HS-27A (cell line): ENCODE measurements at regions not wholly inside any gene's neighbourhood (a gene's known extent, or its start where the extent isn't known, plus 50 kb on each side); places are given as distances from the start of the nearest gene placed in this dataset.
"Not testable (repeated sequence)": the region's sequence is repeated elsewhere in the genome, so short reads cannot be mapped to it uniquely, and the experiment has no call there.

Source experiments
- DNase-seq: peaks from one replicate; pipeline ENCODE4 v3.0.0-alpha.2; 2012; ENCODE audit warnings: low read depth, missing footprints

- no peak for DNase-seq
Observed at GRCh38 chr20:11452326-11452725, 465.4 kb upstream of the BTBD3 start.

GRCh38 chr20:11453430-11453829 lies 464.3 kb upstream of the BTBD3 start:
- no peak for DNase-seq

DNA sequence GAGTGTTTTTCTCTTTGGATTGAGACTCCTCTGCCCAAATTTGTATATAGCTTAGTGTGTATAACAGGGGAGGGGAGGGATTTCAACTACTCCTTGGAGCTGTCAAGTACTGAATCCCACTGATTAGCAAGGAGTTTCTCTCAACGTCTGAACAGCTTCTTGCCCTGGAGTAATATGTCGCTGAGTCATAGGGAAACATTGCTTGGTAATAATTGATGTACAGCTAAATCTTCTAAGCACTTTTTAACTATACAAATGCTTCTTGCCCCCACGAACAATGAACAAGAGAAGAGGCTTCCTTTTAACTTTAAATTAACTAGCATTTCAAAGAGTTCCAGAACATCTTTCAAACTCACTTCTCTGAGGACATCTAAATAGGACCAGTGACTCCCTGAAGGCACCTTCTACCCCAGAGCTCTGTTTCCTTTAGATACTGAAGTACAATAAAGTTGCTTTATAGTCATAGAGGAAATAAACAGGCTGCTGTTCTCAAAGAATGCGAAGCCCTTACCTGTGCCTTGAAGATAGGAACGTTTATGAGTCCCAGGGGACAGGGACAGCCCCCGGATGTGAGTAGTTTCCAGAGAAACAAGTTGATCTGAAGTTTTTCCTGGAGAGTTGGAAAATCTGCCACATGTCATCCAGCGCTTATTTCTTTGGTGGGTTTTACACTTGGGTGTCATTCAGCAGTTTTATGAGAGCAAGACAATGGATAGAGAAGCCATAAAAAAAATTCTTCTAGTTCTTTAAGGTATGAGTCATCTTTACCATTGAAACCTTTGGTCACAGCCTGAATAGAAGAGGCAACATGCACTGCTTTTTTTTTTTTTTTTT lies 462.5 kb upstream of the BTBD3 start:
- peak; percentile 73 for DNase-seq

DNA sequence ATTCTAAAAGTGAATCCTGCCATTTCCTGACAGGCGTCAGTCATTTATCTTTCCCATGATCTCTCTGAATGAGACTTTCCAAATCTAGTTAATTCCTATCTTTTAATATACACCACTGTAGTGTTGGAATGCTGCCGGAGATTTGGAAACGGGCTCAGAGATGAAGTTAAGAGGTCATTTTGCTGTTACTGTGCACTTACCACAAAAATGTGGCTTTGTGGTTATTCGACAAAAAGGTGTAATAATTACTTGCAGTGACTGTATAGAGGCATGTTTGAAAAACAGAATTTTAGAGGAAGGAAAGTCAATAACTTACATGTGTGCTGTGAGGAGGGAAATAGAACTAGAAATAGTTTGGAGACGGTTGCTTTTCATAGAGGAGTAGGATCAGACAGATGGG lies 460.2 kb upstream of the BTBD3 start:
- DNase-seq: no peak

GRCh38 chr20:11459090-11459890 lies 458.4 kb upstream of the BTBD3 start:
- no peak for DNase-seq

GRCh38 chr20:11467436-11467835 lies 450.3 kb upstream of the BTBD3 start:
- DNase-seq: no peak

- no peak for DNase-seq
Observed at GRCh38 chr20:11468880-11469279, 448.8 kb upstream of the BTBD3 start.

- DNase-seq: no peak
Observed at GRCh38 chr20:11469795-11470435, 447.8 kb upstream of the BTBD3 start.

- no peak for DNase-seq
Observed at GRCh38 chr20:11473983-11474382, 443.7 kb upstream of the BTBD3 start.

DNA sequence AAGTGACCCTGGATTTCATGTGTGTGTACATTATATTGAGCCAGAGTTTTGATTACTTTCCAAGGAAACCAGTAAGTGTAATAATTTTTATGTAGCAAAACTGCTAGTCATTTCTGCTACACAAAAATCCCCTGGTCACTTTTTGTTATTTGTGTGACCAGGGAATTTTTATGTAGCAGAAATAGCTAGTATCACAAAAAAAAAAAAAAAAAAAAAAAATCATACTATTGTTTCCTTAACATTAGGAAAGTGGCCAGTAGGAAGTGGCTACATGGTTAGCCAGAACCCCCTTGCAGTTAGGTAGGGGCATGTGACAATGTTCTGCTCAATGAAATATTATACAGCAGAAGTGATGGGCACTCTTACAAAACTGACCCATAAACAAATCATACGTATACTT lies 434.0 kb upstream of the BTBD3 start:
- no peak for DNase-seq

DNA sequence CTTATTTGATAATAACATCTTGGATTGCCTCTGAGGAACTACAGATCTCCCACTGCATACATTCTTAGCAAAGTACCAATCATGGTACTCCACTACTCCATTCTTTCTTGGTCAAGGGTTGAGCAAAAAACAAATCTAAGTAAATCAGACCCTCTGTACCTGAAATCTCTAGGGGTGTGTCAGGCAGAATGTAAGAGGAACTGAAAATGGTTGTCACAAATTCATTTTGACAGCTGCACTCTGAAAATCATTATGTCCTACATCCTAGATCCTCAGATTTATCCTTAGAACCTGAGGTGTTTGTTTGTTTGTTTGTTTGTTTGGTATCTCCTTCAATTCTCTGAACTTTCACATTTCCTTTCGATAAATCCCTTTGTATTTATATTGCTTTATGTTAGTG lies 433.2 kb upstream of the BTBD3 start:
- no peak for DNase-seq

DNA sequence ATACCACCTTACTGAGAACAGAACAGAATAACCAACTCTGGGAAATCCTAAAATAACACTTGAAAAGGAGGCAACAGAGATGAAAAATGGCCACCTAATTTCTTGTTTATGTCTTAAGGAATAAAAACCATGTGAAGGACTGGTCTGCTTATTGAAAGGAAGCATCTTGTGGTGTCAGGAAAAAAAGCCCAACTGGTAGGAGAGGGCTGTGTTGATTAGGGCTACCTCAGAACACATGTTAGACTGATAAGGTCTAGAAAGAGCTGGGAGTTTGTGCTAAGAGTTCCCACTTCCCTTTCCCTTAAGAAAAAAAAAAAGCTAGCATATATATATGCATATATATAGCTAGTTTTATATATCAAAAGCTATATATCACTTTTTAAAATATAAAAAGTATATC lies 425.3 kb upstream of the BTBD3 start:
- no peak for DNase-seq

- DNase-seq: no peak
Observed at GRCh38 chr20:11492846-11493245, 424.8 kb upstream of the BTBD3 start.

DNA sequence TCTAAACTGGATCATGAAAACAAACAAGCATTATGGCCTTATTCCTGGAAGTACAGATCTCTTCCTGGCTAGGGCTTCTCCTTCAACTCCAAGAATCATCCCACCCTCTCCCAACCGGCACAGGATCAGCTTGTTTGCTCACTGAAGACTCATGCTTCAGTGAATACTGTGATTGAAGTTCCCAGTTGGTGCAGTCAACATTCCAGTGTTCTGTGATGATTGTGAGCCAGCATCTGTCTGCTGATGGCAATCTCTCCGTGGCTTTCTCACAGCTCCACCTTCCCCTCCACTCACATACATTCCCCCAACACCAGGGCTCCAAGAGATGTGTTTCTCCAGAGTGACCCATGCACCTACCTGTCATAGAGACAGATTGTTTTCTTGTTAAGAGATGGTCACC lies 421.3 kb upstream of the BTBD3 start:
- no peak for DNase-seq

- DNase-seq: no peak
Observed at GRCh38 chr20:11497545-11497944, 420.1 kb upstream of the BTBD3 start.

- no peak for DNase-seq
Observed at GRCh38 chr20:11499101-11499634, 418.5 kb upstream of the BTBD3 start.

DNA sequence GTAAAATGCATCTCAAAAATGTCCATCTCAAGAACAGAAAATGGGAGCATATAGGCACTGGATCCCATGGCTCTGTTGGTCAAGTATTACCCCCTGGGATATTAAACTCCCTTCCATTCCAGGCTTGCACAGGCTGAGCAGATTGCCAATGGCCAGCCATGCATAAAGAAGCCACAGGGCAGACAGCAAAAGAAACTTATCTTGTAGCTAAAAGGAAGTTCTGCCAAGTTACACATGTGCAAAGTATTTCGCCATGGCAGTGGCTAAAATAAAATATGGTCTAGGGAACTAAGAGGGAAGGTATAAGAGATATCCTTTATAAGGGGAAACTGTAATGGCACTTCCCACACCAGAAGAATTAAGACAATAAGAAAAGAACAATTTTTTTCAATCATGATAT lies 415.6 kb upstream of the BTBD3 start:
- no peak for DNase-seq

GRCh38 chr20:11502671-11503070 lies 415.0 kb upstream of the BTBD3 start:
- no peak for DNase-seq

DNA sequence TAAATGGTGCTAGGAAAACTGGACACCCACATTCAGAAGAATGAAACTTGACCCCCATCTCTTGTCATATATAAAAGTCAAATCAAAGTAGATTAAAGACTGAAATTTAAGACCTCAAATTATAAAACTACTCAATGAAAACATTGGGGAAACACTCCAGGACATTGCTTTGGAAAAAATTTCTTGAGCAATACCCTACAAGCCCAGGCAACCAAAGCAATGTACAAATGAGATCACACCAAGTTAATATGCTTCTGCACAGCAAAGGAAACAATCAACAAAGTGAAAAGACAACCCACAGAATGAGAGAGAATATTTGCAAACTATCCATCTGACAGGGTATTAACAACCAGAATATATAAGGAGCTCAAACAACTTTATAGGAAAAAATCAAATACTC lies 407.9 kb upstream of the BTBD3 start:
- no peak for DNase-seq

DNA sequence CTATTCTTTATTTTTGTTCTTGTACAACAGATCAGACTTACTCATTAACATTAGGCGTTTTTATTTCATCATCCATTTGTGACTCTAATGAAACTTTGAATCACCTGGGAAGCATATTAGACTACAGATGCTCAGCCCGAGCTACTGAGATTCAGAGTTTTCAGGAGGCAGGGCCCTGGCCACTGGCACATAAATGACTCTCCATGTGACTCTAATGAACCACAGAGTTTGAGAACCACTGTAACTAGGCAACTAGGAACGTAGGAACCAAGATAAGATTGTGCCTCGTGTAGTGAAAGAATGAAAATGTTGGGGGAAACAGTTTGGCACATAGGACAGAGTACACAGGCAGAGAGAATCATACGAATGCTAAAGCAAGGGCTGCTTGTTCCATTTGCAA lies 405.9 kb upstream of the BTBD3 start:
- DNase-seq: no peak

- not testable (repeated sequence) for DNase-seq
Observed at GRCh38 chr20:11513241-11513745, 404.4 kb upstream of the BTBD3 start.

DNA sequence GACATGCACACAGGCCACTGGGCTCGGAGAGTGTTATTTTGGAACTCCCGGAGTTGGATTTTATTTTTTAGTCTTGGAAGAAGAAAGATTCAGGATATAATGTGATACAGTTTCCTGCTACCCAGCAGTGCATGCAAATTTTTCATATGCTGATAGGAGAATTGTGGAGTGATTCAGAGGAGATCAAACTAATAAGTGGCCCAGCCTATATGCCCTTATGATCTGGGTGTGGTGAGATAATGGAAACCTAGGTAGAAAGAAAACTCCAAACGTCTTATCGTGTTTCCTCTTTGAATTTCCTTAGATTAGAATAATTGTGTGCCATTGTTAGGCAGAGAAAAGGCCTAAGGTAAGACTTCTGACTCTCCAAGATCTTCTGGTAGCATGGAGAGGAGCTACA lies 401.2 kb upstream of the BTBD3 start:
- no peak for DNase-seq
